Epithelial cell of esophagus (primary cell): ENCODE measurements at regions not wholly inside any gene's neighbourhood (a gene's known extent, or its start where the extent isn't known, plus 50 kb on each side); places are given as distances from the start of the nearest gene placed in this dataset.
A peak's percentile ranks its signal among the peaks of the same experiment; 100 is the strongest.

ENCODE experiments used
- DNase-seq: peaks from one replicate; pipeline ENCODE4 v3.0.0; 2010; ENCODE audit warnings: low read depth
- H3K4me3 ChIP-seq: 2 replicates; pipeline ENCODE4 v1.5.1; 2011; ENCODE audit warnings: mild to moderate bottlenecking, low read length, control low read depth
- CTCF ChIP-seq: IDR thresholded peaks from 2 replicates; pipeline ENCODE4 v1.5.1; 2011; ENCODE audit warnings: low read depth, mild to moderate bottlenecking, low read length, control low read depth, inconsistent platforms; ENCODE audit not compliant: insufficient read depth; ENCODE audit errors: missing control alignments

- DNase-seq = no peak
- no peak for TF ChIP-seq CTCF
- no peak overlapping the region for H3K4me3 ChIP-seq
Observed at GRCh38 chr6:111984516-111985201, 69.2 kb upstream of the CCN6 start.

- TF ChIP-seq CTCF = no peak
- no peak overlapping the region for H3K4me3 ChIP-seq
- peak; percentile 99 for DNase-seq
Observed at GRCh38 chr6:111985202-111985731, 68.6 kb upstream of the CCN6 start.

GRCh38 chr6:111986651-111987050 lies 67.3 kb upstream of the CCN6 start:
- TF ChIP-seq CTCF = no peak
- no peak for DNase-seq
- no peak overlapping the region for H3K4me3 ChIP-seq

- TF ChIP-seq CTCF = no peak
- H3K4me3 ChIP-seq = no peak overlapping the region
- DNase-seq = peak; percentile 95
Observed at GRCh38 chr6:111987295-111987694, 66.6 kb upstream of the CCN6 start.

- H3K4me3 ChIP-seq = no peak overlapping the region
- DNase-seq = no peak
- TF ChIP-seq CTCF = no peak
Observed at GRCh38 chr6:111988926-111989325, 65.0 kb upstream of the CCN6 start.

GRCh38 chr6:111989743-111990142 lies 64.2 kb upstream of the CCN6 start:
- no peak for TF ChIP-seq CTCF
- DNase-seq = no peak
- no peak overlapping the region for H3K4me3 ChIP-seq

- no peak overlapping the region for H3K4me3 ChIP-seq
- DNase-seq = no peak
- TF ChIP-seq CTCF = no peak
Observed at GRCh38 chr6:111990214-111990613, 63.7 kb upstream of the CCN6 start.
